HepG2 (cell line): ENCODE measurements at regions not wholly inside any gene's neighbourhood (a gene's known extent, or its start where the extent isn't known, plus 50 kb on each side); places are given as distances from the start of the nearest gene placed in this dataset.

Experiments
- ATAC-seq: fragments of 200-7000 bp; cut with Tn5 transposase; 3 replicates; pipeline ENCODE4 v1.9.1; 2020; ENCODE audit warnings: mild to moderate bottlenecking, moderate library complexity
- BruUV-seq: library from RNA; stranded (reverse); fragments of 400-500 nt; replicated peaks from 2 replicates; lab custom pipeline; 2021; lab: Mats Ljungman, UMichigan
- CTCF ChIA-PET: fragments of 300-600 bp; formaldehyde crosslinking; extraction: SDS; loops from one replicate; lab custom pipeline; 2021; ENCODE audit warnings: low total read pairs, inconsistent platforms, low intra/inter-chr PET ratio; lab: Yijun Ruan, JAX
- POLR2A ChIA-PET: fragments of 350-600 bp; sonication (Branson Sonifier 250); formaldehyde crosslinking; loops from one replicate; lab custom pipeline; 2020; ENCODE audit warnings: antibody characterized with exemption, inconsistent platforms; lab: Yijun Ruan, JAX
- DNase-seq: peaks from one replicate; pipeline ENCODE4 v3.0.0-alpha.2; 2015; ENCODE audit warnings: low spot score
- FAIRE-seq: peaks from 3 replicates; lab custom pipeline; 2011; peaks lifted over from hg19 to GRCh38; lab: Jason Lieb, UNC
- H2AFZ ChIP-seq: one replicate; pipeline ENCODE4 v1.6.1; 2011; ENCODE audit warnings: low read length, inconsistent platforms
- H3K27ac ChIP-seq: fragments of 300-600 bp; 3 replicates; pipeline ENCODE4 v1.8.0; 2011; ENCODE audit warnings: mixed run types, mild to moderate bottlenecking, mixed read lengths, low read length, inconsistent platforms; ENCODE audit not compliant: insufficient read depth; ENCODE audit errors: extremely low read length
- H3K27me3 ChIP-seq, 2 experiments: fragments of 200-600 bp in 1 of 2; 2 replicates in 1 of 2; 3 replicates in 1 of 2; pipeline versions ENCODE4 v1.6.0 to v1.8.0; 2011; ENCODE audit warnings: low read length in 2 of 2, mild to moderate bottlenecking in 2 of 2, moderate library complexity in 2 of 2, inconsistent platforms in 1 of 2; ENCODE audit not compliant: insufficient read depth in 2 of 2, control insufficient read depth in 1 of 2
- H3K36me3 ChIP-seq, 2 experiments: fragments of 200-600 bp in 1 of 2; replicated peaks in 1 of 2; 2 replicates in 1 of 2; 3 replicates in 1 of 2; pipeline versions ENCODE4 v1.5.1 to v1.8.0; 2011; ENCODE audit warnings: low read length in 2 of 2, inconsistent platforms in 1 of 2; ENCODE audit not compliant: insufficient read depth in 2 of 2, control insufficient read depth in 1 of 2
- H3K4me1 ChIP-seq: 2 replicates; pipeline ENCODE4 v1.5.1; 2012; ENCODE audit warnings: low read length, inconsistent platforms; ENCODE audit not compliant: insufficient read depth
- H3K4me2 ChIP-seq: 2 replicates; pipeline ENCODE4 v1.6.0; 2011; ENCODE audit warnings: low read depth, low read length, inconsistent platforms
- H3K4me3 ChIP-seq, 3 experiments: fragments of 200-600 bp in 1 of 3; sonication (generic), shearing (Covaris generic) in 1 of 3; replicated peaks in 1 of 3; 2 replicates each; pipeline ENCODE4 v1.5.1; 2011 to 2016; ENCODE audit warnings: low read length in 3 of 3, inconsistent platforms in 2 of 3, low read depth in 2 of 3, mild to moderate bottlenecking in 2 of 3, control low read depth in 1 of 3, mixed read lengths in 1 of 3; ENCODE audit not compliant: insufficient read depth in 1 of 3
- H3K79me2 ChIP-seq: one replicate; pipeline ENCODE4 v1.6.1; 2011; ENCODE audit warnings: low read length, inconsistent platforms; ENCODE audit not compliant: insufficient read depth
- H3K9ac ChIP-seq: 2 replicates; pipeline ENCODE4 v1.6.0; 2011; ENCODE audit warnings: mild to moderate bottlenecking, low read depth, low read length, inconsistent platforms; ENCODE audit not compliant: insufficient read depth
- H3K9me3 ChIP-seq: 2 replicates; pipeline ENCODE4 v1.5.1; 2012; ENCODE audit warnings: mild to moderate bottlenecking, low read length
- H4K20me1 ChIP-seq: 2 replicates; pipeline ENCODE4 v1.6.0; 2011; ENCODE audit warnings: inconsistent platforms, mild to moderate bottlenecking, low read length, moderate library complexity; ENCODE audit not compliant: insufficient read depth
- ARNT ChIP-seq: fragments of 450-650 bp; IDR thresholded peaks from 2 replicates; pipeline ENCODE4 v1.6.1; 2017
- CCDC6 ChIP-seq: sonication (generic); formaldehyde crosslinking; IDR thresholded peaks from 2 replicates; pipeline ENCODE4 v1.8.1; 2022; ENCODE audit warnings: mild to moderate bottlenecking, missing genetic modification reagents, moderate library complexity
- DR1 ChIP-seq: sonication (generic); formaldehyde crosslinking; IDR thresholded peaks from 2 replicates; pipeline ENCODE4 v1.8.0; 2021; ENCODE audit warnings: mild to moderate bottlenecking, missing genetic modification reagents, inconsistent platforms
- GATAD1 ChIP-seq: IDR thresholded peaks from 2 replicates; pipeline ENCODE4 v1.6.1; 2016; ENCODE audit warnings: missing genetic modification reagents, missing compliant biosample characterization
- HIVEP1 ChIP-seq: sonication (generic); formaldehyde crosslinking; IDR thresholded peaks from 2 replicates; pipeline ENCODE4 v1.4.0; 2020; ENCODE audit warnings: mild to moderate bottlenecking, missing genetic modification reagents
- MTERF4 ChIP-seq: sonication (generic); formaldehyde crosslinking; IDR thresholded peaks from 2 replicates; pipeline ENCODE4 v1.8.0; 2023; ENCODE audit warnings: mild to moderate bottlenecking, missing genetic modification reagents
- REPIN1 ChIP-seq: sonication (generic); formaldehyde crosslinking; IDR thresholded peaks from 2 replicates; pipeline ENCODE4 v1.8.0; 2022; ENCODE audit warnings: missing genetic modification reagents, low read depth, mild to moderate bottlenecking, borderline replicate concordance
- SP2 ChIP-seq: sonication (generic); formaldehyde crosslinking; IDR thresholded peaks from 2 replicates; pipeline ENCODE4 v1.5.1; 2020; ENCODE audit warnings: mild to moderate bottlenecking, missing genetic modification reagents
- TERF1 ChIP-seq: sonication (generic); formaldehyde crosslinking; IDR thresholded peaks from 2 replicates; pipeline ENCODE4 v1.8.0; 2022; ENCODE audit warnings: mild to moderate bottlenecking, missing genetic modification reagents, moderate library complexity
- THYN1 ChIP-seq: sonication (generic); formaldehyde crosslinking; IDR thresholded peaks from 2 replicates; pipeline ENCODE4 v1.8.1; 2023; ENCODE audit warnings: low read depth, mild to moderate bottlenecking, moderate library complexity, missing genetic modification reagents, borderline replicate concordance
- TRIM24 ChIP-seq: sonication (generic); formaldehyde crosslinking; IDR thresholded peaks from 2 replicates; pipeline ENCODE4 v1.8.0; 2022; ENCODE audit warnings: mild to moderate bottlenecking, missing genetic modification reagents
- ZBTB7B ChIP-seq: sonication (generic); formaldehyde crosslinking; IDR thresholded peaks from 2 replicates; pipeline ENCODE4 v1.4.0; 2020; ENCODE audit warnings: missing genetic modification reagents
- ZFP36 ChIP-seq: fragments of 150-350 bp; IDR thresholded peaks from 2 replicates; pipeline ENCODE4 v1.6.1; 2018; ENCODE audit warnings: borderline replicate concordance, low read length, low read depth; ENCODE audit not compliant: partially characterized antibody
- ZMYM4 ChIP-seq: sonication (generic); formaldehyde crosslinking; IDR thresholded peaks from 2 replicates; pipeline ENCODE4 v1.8.1; 2023; ENCODE audit warnings: mild to moderate bottlenecking, missing genetic modification reagents
- ZNF3 ChIP-seq: IDR thresholded peaks from 2 replicates; pipeline ENCODE4 v1.7.0; 2017; ENCODE audit warnings: inconsistent platforms
- ZNF674 ChIP-seq: sonication (generic); formaldehyde crosslinking; IDR thresholded peaks from 2 replicates; pipeline ENCODE4 v1.5.0; 2020; ENCODE audit warnings: low read depth, mild to moderate bottlenecking, missing genetic modification reagents
- ZNF678 ChIP-seq: sonication (generic); formaldehyde crosslinking; IDR thresholded peaks from 2 replicates; pipeline ENCODE4 v1.4.0; 2020; ENCODE audit warnings: mild to moderate bottlenecking, missing genetic modification reagents
- ZSCAN22 ChIP-seq: sonication (generic); formaldehyde crosslinking; IDR thresholded peaks from 2 replicates; pipeline ENCODE4 v1.4.0; 2020; ENCODE audit warnings: mild to moderate bottlenecking, missing genetic modification reagents
- WGBS: methylation state at CpG from one replicate; pipeline ENCODE4 v1.1.6; 2017; ENCODE audit warnings: low lambda C conversion rate; 5-methylcytosine and 5-hydroxymethylcytosine counted together
- in situ Hi-C: cut with HindIII; loops from 2 replicates; pipeline ENCODE4 v1.10.0; 2017; ENCODE audit warnings: low pct_unique_long_range_greater_than_20kb; ENCODE audit not compliant: extremely low pct_ligation_motif_present
- intact Hi-C: fragments of 100-400 bp; cut with micrococcal nuclease; formaldehyde crosslinking; loops from one replicate; pipeline ENCODE4 v1.10.0; 2022; ENCODE audit not compliant: unreplicated experiment
- TF ChIP-seq, protein P1 (sequence below): IDR thresholded peaks from 2 replicates; pipeline ENCODE4 v1.6.1; 2016; ENCODE audit warnings: low read depth, control low read depth
- TF ChIP-seq, protein P2 (sequence below): IDR thresholded peaks from 2 replicates; pipeline ENCODE4 v1.6.1; 2016

GRCh38 chr12:91590966-91591638 is 408.5 kb upstream of the DCN start:
- ATAC-seq: no peak

More at GRCh38 chr12:91590966-91591638, 408.5 kb upstream of the DCN start:
- Histone ChIP-seq H3K27ac (no peak overlapping the region), H4K20me1 (no peaks in the 10 kb centered on the region), H3K4me2 (no peak overlapping the region), H3K9ac (no peak overlapping the region), H3K9me3 (no peaks in the 10 kb centered on the region), H3K79me2 (no peaks in the 10 kb centered on the region), H3K27me3 (no peaks in the 10 kb centered on the region), H2AFZ (no peak overlapping the region), H3K4me3 (no peak overlapping the region), H3K36me3 (no peaks in the 10 kb centered on the region), H3K4me1 (no peaks in the 10 kb centered on the region)
- ChIA-PET POLR2A (no interaction called here), CTCF (no interaction called here)
- DNase-seq: no peak
- in situ Hi-C loops: no loop called here
- TF ChIP-seq ZNF674 (CRISPR knock-in tag) (no peak), DR1 (CRISPR knock-in tag) (no peak), CCDC6 (no peak), ZFP36 (no peak), GATAD1 (CRISPR knock-in tag) (no peak), HIVEP1 (no peak), THYN1 (CRISPR knock-in tag) (no peak), TERF1 (CRISPR knock-in tag) (no peak), SP2 (CRISPR knock-in tag) (no peak), TRIM24 (CRISPR knock-in tag) (no peak), REPIN1 (CRISPR knock-in tag) (no peak), ARNT (no peak), ZNF3 (CRISPR knock-in tag) (no peak), ZBTB7B (no peak), MTERF4 (CRISPR knock-in tag) (no peak), ZMYM4 (CRISPR knock-in tag) (no peak), ZNF678 (CRISPR knock-in tag) (no peak), ZSCAN22 (CRISPR knock-in tag) (no peak)
- TF ChIP-seq, protein P1, sequence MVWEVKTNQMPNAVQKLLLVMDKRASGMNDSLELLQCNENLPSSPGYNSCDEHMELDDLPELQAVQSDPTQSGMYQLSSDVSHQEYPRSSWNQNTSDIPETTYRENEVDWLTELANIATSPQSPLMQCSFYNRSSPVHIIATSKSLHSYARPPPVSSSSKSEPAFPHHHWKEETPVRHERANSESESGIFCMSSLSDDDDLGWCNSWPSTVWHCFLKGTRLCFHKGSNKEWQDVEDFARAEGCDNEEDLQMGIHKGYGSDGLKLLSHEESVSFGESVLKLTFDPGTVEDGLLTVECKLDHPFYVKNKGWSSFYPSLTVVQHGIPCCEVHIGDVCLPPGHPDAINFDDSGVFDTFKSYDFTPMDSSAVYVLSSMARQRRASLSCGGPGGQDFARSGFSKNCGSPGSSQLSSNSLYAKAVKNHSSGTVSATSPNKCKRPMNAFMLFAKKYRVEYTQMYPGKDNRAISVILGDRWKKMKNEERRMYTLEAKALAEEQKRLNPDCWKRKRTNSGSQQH (CRISPR knock-in tag): no peak
- TF ChIP-seq, protein P2, sequence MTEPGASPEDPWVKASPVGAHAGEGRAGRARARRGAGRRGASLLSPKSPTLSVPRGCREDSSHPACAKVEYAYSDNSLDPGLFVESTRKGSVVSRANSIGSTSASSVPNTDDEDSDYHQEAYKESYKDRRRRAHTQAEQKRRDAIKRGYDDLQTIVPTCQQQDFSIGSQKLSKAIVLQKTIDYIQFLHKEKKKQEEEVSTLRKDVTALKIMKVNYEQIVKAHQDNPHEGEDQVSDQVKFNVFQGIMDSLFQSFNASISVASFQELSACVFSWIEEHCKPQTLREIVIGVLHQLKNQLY (CRISPR knock-in tag): no peak
- BruUV-seq: no TSS peak
- 0% methylated on average over 1 of the region's 1 CpG for WGBS
- intact Hi-C loops: no loop called here
- no peak for FAIRE-seq
